GM23338 (cell line): ENCODE measurements at regions not wholly inside any gene's neighbourhood (a gene's known extent, or its start where the extent isn't known, plus 50 kb on each side); places are given as distances from the start of the nearest gene placed in this dataset.

Experiments used
- ATAC-seq: fragments of 200-7000 bp; cut with Tn5 transposase; 3 replicates; pipeline ENCODE4 v1.9.1; 2020
- DNase-seq: peaks from one replicate; pipeline ENCODE4 v3.0.0-alpha.2; 2015; ENCODE audit warnings: low spot score
- H2AFZ ChIP-seq: fragments of 200-600 bp; sonication (generic); 2 replicates; pipeline ENCODE4 v1.8.0; 2016; ENCODE audit warnings: antibody characterized with exemption, mild to moderate bottlenecking, moderate library complexity
- H3F3A ChIP-seq: fragments of 200-600 bp; sonication (generic); replicated peaks from 2 replicates; pipeline ENCODE4 v1.8.0; 2017; ENCODE audit warnings: antibody characterized with exemption, mixed run types, low read depth
- H3K27ac ChIP-seq: fragments of 200-600 bp; sonication (generic); 2 replicates; pipeline ENCODE4 v1.6.1; 2016; ENCODE audit warnings: low read depth
- H3K27me3 ChIP-seq: fragments of 200-600 bp; sonication (generic); 2 replicates; pipeline ENCODE4 v1.8.0; 2016; ENCODE audit warnings: mild to moderate bottlenecking, mixed run types, moderate library complexity; ENCODE audit not compliant: insufficient read depth
- H3K36me3 ChIP-seq: fragments of 200-600 bp; sonication (generic); 2 replicates; pipeline ENCODE4 v1.8.0; 2016; ENCODE audit warnings: mild to moderate bottlenecking; ENCODE audit not compliant: insufficient read depth
- H3K4me1 ChIP-seq: fragments of 200-600 bp; sonication (generic); 2 replicates; pipeline ENCODE4 v1.8.0; 2016; ENCODE audit warnings: mild to moderate bottlenecking, moderate library complexity; ENCODE audit not compliant: insufficient read depth
- H3K4me2 ChIP-seq: fragments of 200-600 bp; sonication (generic); 2 replicates; pipeline ENCODE4 v1.7.1; 2017; ENCODE audit warnings: mixed run types
- H3K4me3 ChIP-seq: fragments of 200-600 bp; sonication (generic); 2 replicates; pipeline ENCODE4 v1.6.1; 2016; ENCODE audit warnings: mixed run types
- H3K79me2 ChIP-seq: fragments of 200-600 bp; sonication (generic); replicated peaks from 2 replicates; pipeline ENCODE4 v1.8.0; 2017; ENCODE audit warnings: mild to moderate bottlenecking; ENCODE audit not compliant: insufficient read depth
- H3K9me2 ChIP-seq: fragments of 200-600 bp; sonication (generic); 2 replicates; pipeline ENCODE4 v1.8.0; 2017; ENCODE audit not compliant: insufficient read depth
- H4K20me1 ChIP-seq: fragments of 200-600 bp; sonication (generic); replicated peaks from 2 replicates; pipeline ENCODE4 v1.8.0; 2017; ENCODE audit warnings: mild to moderate bottlenecking; ENCODE audit not compliant: insufficient read depth
- H3K27ac Mint-ChIP-seq: 2 replicates; pipeline ENCODE4 v1.8.0; 2020; ENCODE audit warnings: inconsistent platforms, mild to moderate bottlenecking, moderate library complexity, mixed read lengths
- H3K27me3 Mint-ChIP-seq: 3 replicates; pipeline ENCODE4 v1.8.0; 2022; ENCODE audit warnings: low read depth, mild to moderate bottlenecking, moderate library complexity, mixed read lengths, inconsistent platforms; ENCODE audit not compliant: insufficient read depth, poor library complexity
- H3K36me3 Mint-ChIP-seq: 3 replicates; pipeline ENCODE4 v1.8.0; 2021; ENCODE audit warnings: low read depth, mild to moderate bottlenecking, inconsistent platforms, moderate library complexity, mixed read lengths
- H3K4me1 Mint-ChIP-seq: 3 replicates; pipeline ENCODE4 v1.8.0; 2020; ENCODE audit warnings: mild to moderate bottlenecking, inconsistent platforms, mixed read lengths
- H3K4me3 Mint-ChIP-seq: 3 replicates; pipeline ENCODE4 v1.8.0; 2021; ENCODE audit warnings: moderate library complexity, mild to moderate bottlenecking, inconsistent platforms, mixed read lengths
- H3K9me3 Mint-ChIP-seq: 3 replicates; pipeline ENCODE4 v1.8.0; 2020; ENCODE audit warnings: moderate library complexity, mild to moderate bottlenecking, inconsistent platforms, mixed read lengths
- CREB1 ChIP-seq: fragments of 250-450 bp; sonication (Bioruptor Pico); IDR thresholded peaks from 2 replicates; pipeline ENCODE4 v1.5.0; 2020; ENCODE audit warnings: low read depth, mild to moderate bottlenecking, moderate library complexity
- EZH2 ChIP-seq: fragments of 200-600 bp; sonication (generic); IDR thresholded peaks from one replicate; pipeline ENCODE4 v1.8.0; 2017; ENCODE audit warnings: antibody characterized with exemption, mild to moderate bottlenecking, low read depth; ENCODE audit not compliant: unreplicated experiment
- EZH2phosphoT487 ChIP-seq: fragments of 200-600 bp; sonication (generic); IDR thresholded peaks from one replicate; pipeline ENCODE4 v1.8.1; 2018; ENCODE audit warnings: antibody characterized with exemption; ENCODE audit not compliant: unreplicated experiment
- JUNB ChIP-seq: IDR thresholded peaks from one replicate; pipeline ENCODE4 v1.6.1; 2016; ENCODE audit warnings: antibody characterized with exemption; ENCODE audit not compliant: unreplicated experiment
- NANOG ChIP-seq: IDR thresholded peaks from 2 replicates; pipeline ENCODE4 v1.6.1; 2016; ENCODE audit warnings: antibody characterized with exemption, borderline replicate concordance
- POLR2AphosphoS5 ChIP-seq: IDR thresholded peaks from 2 replicates; pipeline ENCODE4 v1.6.1; 2016; ENCODE audit warnings: antibody characterized with exemption, low read depth
- STAT1 ChIP-seq: IDR thresholded peaks from one replicate; pipeline ENCODE4 v1.6.1; 2016; ENCODE audit warnings: antibody characterized with exemption; ENCODE audit not compliant: unreplicated experiment
- ZNF114 ChIP-seq: fragments of 250-450 bp; sonication (Bioruptor Pico); IDR thresholded peaks from 2 replicates; pipeline ENCODE4 v1.5.0; 2020; ENCODE audit warnings: mild to moderate bottlenecking, moderate library complexity
- ZNF331 ChIP-seq: fragments of 250-450 bp; sonication (Bioruptor Pico); IDR thresholded peaks from 2 replicates; pipeline ENCODE4 v1.5.0; 2020; ENCODE audit warnings: low read depth, mild to moderate bottlenecking, moderate library complexity
- TF ChIP-seq, protein P1 (sequence below), 2 experiments: fragments of 200-600 bp in 1 of 2; sonication (generic) in 1 of 2; conservative IDR thresholded peaks; 2 replicates each; pipeline versions ENCODE4 v1.5.1 to v1.6.1; 2016 to 2017; ENCODE audit warnings: antibody characterized with exemption in 2 of 2, low read depth in 2 of 2, mild to moderate bottlenecking in 2 of 2, moderate library complexity in 1 of 2
- TF ChIP-seq, protein P2 (sequence below): IDR thresholded peaks from 2 replicates; pipeline ENCODE4 v1.6.1; 2016; ENCODE audit warnings: antibody characterized with exemption
- TF ChIP-seq, protein P3 (sequence below): fragments of 250-450 bp; sonication (Bioruptor Pico); IDR thresholded peaks from 2 replicates; pipeline ENCODE4 v1.5.0; 2020; ENCODE audit warnings: mild to moderate bottlenecking, moderate library complexity
- TF ChIP-seq, protein P4 (sequence below): IDR thresholded peaks from one replicate; pipeline ENCODE4 v1.6.1; 2018; ENCODE audit warnings: antibody characterized with exemption; ENCODE audit not compliant: unreplicated experiment

DNA sequence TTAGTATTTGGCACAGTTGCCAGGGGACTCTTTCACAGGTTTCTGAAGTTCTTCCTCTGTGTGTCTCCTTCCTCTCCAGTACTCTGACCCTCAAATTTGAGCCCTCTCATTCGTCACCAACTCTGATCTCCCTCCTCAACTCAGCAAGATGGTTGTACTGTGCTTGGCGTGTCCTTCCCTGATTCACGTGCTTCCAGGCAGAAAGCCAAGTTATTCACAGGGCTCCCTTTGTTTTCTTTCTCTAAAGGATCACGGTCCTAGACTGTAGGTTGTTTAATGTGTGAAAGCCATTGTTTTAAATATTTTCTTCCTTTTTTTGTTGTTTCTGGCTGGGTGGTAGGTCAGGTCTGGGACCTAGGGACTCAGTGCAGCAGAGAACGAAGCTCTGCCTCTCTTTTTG is 142.9 kb downstream of the DMAC1 start:
- ATAC-seq: no peak

More for the DNA sequence above, 142.9 kb downstream of the DMAC1 start:
- DNase-seq: no peak
- Mint-ChIP-seq H3K4me1 (no peaks in the 10 kb centered on the region), H3K27me3 (no peaks in the 10 kb centered on the region), H3K36me3 (no peaks in the 10 kb centered on the region), H3K4me3 (no peak overlapping the region), H3K27ac (no peak overlapping the region), H3K9me3 (no peaks in the 10 kb centered on the region)
- no peak overlapping the region for H3K4me2 ChIP-seq
- no peaks in the 10 kb centered on the region for H4K20me1 ChIP-seq
- no peaks in the 10 kb centered on the region for H3K27me3 ChIP-seq
- H3F3A ChIP-seq: no peaks in the 10 kb centered on the region
- H2AFZ ChIP-seq: no peak overlapping the region
- no peaks in the 10 kb centered on the region for H3K4me1 ChIP-seq
- H3K27ac ChIP-seq: no peak overlapping the region
- no peaks in the 10 kb centered on the region for H3K36me3 ChIP-seq
- TF ChIP-seq, protein P1, sequence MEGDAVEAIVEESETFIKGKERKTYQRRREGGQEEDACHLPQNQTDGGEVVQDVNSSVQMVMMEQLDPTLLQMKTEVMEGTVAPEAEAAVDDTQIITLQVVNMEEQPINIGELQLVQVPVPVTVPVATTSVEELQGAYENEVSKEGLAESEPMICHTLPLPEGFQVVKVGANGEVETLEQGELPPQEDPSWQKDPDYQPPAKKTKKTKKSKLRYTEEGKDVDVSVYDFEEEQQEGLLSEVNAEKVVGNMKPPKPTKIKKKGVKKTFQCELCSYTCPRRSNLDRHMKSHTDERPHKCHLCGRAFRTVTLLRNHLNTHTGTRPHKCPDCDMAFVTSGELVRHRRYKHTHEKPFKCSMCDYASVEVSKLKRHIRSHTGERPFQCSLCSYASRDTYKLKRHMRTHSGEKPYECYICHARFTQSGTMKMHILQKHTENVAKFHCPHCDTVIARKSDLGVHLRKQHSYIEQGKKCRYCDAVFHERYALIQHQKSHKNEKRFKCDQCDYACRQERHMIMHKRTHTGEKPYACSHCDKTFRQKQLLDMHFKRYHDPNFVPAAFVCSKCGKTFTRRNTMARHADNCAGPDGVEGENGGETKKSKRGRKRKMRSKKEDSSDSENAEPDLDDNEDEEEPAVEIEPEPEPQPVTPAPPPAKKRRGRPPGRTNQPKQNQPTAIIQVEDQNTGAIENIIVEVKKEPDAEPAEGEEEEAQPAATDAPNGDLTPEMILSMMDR (conservative IDR thresholded peaks at IDR 0.05; ENCODE audit: low read depth in 2 of 2): no peak
- TF ChIP-seq, protein P2, sequence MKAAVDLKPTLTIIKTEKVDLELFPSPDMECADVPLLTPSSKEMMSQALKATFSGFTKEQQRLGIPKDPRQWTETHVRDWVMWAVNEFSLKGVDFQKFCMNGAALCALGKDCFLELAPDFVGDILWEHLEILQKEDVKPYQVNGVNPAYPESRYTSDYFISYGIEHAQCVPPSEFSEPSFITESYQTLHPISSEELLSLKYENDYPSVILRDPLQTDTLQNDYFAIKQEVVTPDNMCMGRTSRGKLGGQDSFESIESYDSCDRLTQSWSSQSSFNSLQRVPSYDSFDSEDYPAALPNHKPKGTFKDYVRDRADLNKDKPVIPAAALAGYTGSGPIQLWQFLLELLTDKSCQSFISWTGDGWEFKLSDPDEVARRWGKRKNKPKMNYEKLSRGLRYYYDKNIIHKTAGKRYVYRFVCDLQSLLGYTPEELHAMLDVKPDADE: no peak
- TF ChIP-seq ZNF331 (no peak), ZNF114 (CRISPR knock-in tag) (no peak), EZH2phosphoT487 (no peak), CREB1 (CRISPR knock-in tag) (no peak), POLR2AphosphoS5 (no peak), EZH2 (no peak), JUNB (no peak), STAT1 (no peak), NANOG (no peak)
- TF ChIP-seq, protein P3, sequence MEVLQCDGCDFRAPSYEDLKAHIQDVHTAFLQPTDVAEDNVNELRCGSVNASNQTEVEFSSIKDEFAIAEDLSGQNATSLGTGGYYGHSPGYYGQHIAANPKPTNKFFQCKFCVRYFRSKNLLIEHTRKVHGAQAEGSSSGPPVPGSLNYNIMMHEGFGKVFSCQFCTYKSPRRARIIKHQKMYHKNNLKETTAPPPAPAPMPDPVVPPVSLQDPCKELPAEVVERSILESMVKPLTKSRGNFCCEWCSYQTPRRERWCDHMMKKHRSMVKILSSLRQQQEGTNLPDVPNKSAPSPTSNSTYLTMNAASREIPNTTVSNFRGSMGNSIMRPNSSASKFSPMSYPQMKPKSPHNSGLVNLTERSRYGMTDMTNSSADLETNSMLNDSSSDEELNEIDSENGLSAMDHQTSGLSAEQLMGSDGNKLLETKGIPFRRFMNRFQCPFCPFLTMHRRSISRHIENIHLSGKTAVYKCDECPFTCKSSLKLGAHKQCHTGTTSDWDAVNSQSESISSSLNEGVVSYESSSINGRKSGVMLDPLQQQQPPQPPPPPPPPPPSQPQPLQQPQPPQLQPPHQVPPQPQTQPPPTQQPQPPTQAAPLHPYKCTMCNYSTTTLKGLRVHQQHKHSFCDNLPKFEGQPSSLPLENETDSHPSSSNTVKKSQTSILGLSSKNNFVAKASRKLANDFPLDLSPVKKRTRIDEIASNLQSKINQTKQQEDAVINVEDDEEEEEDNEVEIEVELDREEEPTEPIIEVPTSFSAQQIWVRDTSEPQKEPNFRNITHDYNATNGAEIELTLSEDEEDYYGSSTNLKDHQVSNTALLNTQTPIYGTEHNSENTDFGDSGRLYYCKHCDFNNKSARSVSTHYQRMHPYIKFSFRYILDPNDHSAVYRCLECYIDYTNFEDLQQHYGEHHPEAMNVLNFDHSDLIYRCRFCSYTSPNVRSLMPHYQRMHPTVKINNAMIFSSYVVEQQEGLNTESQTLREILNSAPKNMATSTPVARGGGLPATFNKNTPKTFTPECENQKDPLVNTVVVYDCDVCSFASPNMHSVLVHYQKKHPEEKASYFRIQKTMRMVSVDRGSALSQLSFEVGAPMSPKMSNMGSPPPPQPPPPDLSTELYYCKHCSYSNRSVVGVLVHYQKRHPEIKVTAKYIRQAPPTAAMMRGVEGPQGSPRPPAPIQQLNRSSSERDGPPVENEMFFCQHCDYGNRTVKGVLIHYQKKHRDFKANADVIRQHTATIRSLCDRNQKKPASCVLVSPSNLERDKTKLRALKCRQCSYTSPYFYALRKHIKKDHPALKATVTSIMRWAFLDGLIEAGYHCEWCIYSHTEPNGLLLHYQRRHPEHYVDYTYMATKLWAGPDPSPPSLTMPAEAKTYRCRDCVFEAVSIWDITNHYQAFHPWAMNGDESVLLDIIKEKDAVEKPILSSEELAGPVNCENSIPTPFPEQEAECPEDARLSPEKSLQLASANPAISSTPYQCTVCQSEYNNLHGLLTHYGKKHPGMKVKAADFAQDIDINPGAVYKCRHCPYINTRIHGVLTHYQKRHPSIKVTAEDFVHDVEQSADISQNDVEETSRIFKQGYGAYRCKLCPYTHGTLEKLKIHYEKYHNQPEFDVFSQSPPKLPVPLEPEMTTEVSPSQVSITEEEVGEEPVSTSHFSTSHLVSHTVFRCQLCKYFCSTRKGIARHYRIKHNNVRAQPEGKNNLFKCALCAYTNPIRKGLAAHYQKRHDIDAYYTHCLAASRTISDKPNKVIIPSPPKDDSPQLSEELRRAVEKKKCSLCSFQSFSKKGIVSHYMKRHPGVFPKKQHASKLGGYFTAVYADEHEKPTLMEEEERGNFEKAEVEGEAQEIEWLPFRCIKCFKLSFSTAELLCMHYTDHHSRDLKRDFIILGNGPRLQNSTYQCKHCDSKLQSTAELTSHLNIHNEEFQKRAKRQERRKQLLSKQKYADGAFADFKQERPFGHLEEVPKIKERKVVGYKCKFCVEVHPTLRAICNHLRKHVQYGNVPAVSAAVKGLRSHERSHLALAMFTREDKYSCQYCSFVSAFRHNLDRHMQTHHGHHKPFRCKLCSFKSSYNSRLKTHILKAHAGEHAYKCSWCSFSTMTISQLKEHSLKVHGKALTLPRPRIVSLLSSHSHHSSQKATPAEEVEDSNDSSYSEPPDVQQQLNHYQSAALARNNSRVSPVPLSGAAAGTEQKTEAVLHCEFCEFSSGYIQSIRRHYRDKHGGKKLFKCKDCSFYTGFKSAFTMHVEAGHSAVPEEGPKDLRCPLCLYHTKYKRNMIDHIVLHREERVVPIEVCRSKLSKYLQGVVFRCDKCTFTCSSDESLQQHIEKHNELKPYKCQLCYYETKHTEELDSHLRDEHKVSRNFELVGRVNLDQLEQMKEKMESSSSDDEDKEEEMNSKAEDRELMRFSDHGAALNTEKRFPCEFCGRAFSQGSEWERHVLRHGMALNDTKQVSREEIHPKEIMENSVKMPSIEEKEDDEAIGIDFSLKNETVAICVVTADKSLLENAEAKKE: no peak
- TF ChIP-seq, protein P4, sequence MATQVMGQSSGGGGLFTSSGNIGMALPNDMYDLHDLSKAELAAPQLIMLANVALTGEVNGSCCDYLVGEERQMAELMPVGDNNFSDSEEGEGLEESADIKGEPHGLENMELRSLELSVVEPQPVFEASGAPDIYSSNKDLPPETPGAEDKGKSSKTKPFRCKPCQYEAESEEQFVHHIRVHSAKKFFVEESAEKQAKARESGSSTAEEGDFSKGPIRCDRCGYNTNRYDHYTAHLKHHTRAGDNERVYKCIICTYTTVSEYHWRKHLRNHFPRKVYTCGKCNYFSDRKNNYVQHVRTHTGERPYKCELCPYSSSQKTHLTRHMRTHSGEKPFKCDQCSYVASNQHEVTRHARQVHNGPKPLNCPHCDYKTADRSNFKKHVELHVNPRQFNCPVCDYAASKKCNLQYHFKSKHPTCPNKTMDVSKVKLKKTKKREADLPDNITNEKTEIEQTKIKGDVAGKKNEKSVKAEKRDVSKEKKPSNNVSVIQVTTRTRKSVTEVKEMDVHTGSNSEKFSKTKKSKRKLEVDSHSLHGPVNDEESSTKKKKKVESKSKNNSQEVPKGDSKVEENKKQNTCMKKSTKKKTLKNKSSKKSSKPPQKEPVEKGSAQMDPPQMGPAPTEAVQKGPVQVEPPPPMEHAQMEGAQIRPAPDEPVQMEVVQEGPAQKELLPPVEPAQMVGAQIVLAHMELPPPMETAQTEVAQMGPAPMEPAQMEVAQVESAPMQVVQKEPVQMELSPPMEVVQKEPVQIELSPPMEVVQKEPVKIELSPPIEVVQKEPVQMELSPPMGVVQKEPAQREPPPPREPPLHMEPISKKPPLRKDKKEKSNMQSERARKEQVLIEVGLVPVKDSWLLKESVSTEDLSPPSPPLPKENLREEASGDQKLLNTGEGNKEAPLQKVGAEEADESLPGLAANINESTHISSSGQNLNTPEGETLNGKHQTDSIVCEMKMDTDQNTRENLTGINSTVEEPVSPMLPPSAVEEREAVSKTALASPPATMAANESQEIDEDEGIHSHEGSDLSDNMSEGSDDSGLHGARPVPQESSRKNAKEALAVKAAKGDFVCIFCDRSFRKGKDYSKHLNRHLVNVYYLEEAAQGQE: no peak
- no peaks in the 10 kb centered on the region for H3K79me2 ChIP-seq
- no peak overlapping the region for H3K4me3 ChIP-seq
- H3K9me2 ChIP-seq: no peaks in the 10 kb centered on the region
